GM18517 (cell line): ENCODE measurements at regions not wholly inside any gene's neighbourhood (a gene's known extent, or its start where the extent isn't known, plus 50 kb on each side); places are given as distances from the start of the nearest gene placed in this dataset.

Experiments
- ATAC-seq: cut with Tn5 transposase; IDR thresholded peaks from one replicate; pipeline ENCODE4 v1.9.1; 2021; ENCODE audit warnings: mild to moderate bottlenecking, moderate library complexity; ENCODE audit not compliant: unreplicated experiment

DNA sequence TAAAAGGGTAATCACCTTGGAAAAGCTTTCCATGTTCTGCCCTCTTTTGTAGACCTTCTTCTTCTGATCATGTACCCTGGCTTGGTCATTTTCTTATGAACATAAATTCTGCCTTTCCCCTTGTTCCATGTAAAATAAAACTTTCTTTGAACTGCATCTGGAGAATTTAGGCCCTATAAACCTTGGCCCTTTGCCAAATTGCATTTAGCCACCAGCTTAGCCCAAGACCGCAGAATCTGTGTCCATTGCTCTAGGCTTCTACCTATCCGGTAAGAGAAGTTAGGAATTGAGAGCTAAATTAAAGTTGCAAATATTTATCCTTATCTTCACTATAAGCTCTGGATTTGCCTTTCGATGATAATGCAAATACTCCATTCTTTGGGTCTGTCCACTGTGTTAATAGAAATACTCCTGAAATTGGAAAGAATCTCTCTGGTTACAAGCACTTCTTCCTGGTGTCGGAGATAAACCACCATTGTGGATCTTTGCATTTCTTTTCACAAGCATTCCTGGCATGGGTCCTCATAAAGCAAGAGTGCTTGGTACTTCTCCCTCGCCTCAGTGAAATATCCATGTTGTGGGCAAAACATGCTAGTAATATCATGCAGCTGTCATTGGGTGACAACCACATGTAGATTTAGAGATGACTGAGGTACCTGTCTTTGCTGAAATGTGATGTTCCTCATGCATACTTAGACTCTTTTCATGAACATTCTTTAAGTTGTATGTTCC, 698.0 kb upstream of the WWC1 start:
- no peak for ATAC-seq

GRCh38 chr5:167594061-167594435, 697.4 kb upstream of the WWC1 start:
- no peak for ATAC-seq

DNA sequence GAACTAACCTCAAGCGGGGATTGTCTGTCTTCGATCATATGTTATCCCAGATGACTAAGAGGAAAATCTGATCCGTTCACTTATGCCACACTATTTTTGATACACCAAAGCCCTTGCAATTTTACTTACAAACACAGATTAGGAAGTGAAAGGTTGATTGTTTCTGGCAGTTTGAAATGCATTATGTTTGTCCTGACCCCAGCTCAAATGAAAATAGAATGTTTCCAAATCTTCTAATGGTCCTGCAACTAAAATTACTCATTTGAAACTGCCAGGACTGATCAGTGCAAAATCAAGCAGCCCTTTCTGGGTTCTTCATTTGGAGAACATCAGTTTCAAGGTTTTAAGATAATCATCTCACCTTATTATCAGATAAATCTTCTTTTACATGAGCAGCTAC, 696.7 kb upstream of the WWC1 start:
- no peak for ATAC-seq

- no peak for ATAC-seq
Measured at GRCh38 chr5:167595196-167595595, 696.2 kb upstream of the WWC1 start.

DNA sequence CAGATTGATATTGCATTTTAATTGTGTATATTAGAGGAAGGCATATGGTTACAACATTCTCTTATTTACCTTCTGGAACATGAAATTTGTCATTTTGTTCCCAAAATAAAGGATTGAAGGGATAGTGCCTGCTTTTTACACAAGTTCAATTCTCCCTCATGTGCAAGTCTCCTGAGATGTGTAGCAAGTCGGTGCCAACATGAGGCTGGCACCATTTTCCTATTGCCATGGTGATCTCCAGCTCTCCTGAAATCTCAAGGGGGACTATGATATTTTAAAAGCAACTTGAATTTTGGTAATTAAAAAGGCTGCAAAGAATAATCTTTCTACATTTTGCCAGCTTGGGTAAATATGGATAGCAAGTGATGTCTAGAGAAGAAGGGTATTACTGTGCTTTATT, 693.3 kb upstream of the WWC1 start:
- no peak for ATAC-seq

DNA sequence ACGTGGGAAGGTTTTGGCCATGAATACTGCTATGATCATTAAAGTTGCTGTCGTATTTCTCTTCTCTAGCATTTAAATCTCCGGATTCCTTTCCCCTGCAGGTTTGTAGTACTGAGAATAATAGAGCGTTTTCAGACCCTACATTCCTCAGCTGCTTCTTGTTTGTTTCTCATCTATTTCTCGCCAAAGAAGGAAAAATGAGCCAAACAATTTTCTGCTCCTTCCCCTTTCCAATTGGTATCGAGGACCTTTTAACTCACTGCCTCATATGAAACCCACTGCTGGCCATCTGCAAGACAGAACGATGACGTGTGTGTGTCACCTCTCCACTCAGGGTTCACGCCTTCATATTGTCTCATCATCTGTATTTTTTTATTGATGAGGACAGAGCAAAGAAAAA, 689.4 kb upstream of the WWC1 start:
- ATAC-seq, result no peak

DNA sequence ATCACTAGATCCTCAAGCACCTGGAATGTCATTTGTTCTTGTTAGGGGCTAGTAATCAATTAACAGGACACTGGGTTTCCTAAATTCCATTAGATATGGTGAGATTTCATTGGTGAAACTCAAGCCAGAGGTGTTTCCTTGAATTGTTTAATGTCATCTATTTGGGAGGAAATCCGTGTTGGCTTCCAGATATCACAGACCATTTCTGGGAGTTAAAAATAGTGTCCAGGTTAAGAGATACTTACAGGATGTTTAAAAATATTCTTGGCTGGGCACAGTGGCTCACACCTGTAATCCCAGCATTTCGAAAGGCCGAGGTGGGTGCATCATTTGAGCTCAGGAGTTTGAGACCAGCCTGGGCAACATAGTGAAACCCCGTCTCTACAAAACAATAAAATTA, 688.3 kb upstream of the WWC1 start:
- no peak for ATAC-seq

GRCh38 chr5:167608390-167609272, 682.8 kb upstream of the WWC1 start:
- ATAC-seq, result no peak

- no peak for ATAC-seq
Measured at GRCh38 chr5:167614294-167615021, 677.0 kb upstream of the WWC1 start.

GRCh38 chr5:167616043-167616890, 675.2 kb upstream of the WWC1 start:
- ATAC-seq, result no peak

GRCh38 chr5:167623354-167623753, 668.1 kb upstream of the WWC1 start:
- no peak for ATAC-seq

DNA sequence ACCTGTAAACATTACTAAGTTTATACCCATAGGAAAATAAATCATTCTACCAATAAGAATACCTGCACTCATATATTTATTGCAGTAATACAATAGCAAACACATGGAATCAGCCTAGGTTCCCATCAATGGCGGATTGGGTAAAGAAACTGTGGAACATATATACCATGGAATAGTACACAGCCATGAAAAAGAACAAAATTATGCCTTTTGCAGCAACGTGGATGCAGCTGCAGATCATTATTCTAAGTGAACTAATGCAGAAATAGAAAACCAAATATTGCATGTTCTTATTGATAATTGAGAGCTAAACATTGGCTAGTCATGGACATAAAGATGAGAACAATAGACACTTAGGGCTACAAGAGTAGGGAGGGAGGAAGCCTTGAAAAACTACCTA, 667.4 kb upstream of the WWC1 start:
- no peak for ATAC-seq

DNA sequence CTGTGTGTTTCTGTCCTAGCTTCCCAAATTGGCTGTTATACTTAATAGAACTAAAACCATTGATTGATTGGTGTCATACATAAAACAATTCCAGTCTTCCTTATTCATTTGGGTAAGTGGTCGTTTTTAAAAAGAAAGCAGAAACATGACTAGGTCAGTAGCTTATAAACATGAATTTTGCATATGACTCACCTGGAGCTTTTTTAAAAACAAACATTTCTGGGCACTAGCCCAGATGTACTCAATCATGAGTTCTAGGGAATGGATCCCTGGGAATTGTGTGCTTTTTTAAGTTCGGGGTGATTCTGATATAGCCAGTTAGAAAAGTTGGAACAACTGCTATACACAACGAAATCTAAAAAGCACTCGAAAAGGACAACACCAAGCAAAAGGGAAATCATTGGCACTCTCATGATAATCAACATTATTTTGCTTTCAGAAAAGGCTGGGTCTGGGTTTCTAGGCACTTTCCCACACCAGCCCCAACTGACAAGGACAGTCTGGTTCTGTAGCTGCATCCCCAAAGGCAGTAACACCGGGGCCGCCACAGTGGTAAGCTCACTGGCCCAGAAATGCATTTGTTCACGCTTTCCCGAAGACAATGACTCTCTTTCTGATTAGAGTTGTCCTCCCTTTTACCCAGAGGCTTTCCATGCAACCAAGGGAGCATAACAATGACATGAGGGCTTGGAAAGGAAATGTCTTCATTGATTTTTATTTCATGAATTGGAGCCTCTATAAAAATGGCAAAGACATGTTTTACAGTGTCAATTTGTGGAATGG, 664.9 kb upstream of the WWC1 start:
- ATAC-seq, result no peak

DNA sequence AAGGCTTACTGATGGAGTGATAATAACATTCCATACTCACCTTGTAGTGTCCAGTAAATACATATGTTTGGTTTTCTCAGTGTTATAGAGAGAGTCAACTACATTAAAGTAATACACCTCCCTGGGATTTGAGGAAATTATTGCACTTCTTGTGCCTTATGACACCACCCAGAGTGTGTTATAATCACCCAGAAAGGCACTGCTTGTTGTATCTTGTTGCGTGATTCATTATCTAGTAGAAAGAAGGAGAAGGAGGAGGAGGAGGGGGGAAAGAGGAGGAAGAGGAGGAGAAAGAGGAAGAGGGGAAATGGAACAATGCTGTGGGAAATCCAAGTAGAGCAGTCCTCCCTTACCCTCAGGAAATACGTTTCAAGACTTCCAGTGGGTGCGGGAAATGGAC, 661.8 kb upstream of the WWC1 start:
- no peak for ATAC-seq

DNA sequence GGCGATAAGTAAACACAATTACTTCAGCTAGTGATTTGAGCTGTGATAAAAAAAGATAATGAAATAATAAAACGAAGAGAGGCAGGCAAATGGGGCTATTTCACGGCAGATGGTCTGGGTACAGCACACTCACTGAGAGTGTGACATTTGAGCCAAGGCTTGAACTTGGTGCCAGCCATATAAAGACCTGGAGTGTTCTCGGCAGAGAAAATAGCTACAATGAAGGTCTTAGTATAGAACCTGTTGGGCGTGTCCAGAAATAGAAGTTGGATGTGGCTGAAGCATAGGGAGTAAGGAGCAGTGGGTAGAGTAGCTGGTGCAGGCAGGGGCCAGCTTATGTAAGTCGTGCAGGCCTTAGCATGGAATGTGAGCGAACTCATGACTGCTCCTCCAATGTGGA, 660.3 kb upstream of the WWC1 start:
- no peak for ATAC-seq

GRCh38 chr5:167633114-167633513, 658.3 kb upstream of the WWC1 start:
- ATAC-seq, result no peak

- no peak for ATAC-seq
Measured at GRCh38 chr5:167633931-167634341, 657.5 kb upstream of the WWC1 start.

DNA sequence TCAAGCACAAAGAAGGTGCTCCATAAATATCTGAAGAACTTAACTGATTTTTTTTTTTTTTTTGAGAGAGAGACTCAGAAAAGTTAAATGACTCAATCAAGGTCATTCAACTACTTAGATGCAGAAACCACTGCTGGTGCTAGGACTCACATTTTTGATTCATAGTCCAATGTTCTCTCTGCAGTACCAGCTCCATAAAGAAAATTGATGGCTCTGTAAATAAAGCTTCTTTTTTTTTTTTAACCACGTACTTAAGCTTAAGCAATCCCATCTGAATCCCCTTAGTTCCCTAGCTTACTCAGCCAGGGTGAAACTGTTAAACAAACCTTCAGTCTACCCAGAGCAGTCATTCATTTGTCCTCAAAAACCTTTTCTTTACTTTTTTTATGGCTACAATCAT, 657.0 kb upstream of the WWC1 start:
- ATAC-seq, result no peak

DNA sequence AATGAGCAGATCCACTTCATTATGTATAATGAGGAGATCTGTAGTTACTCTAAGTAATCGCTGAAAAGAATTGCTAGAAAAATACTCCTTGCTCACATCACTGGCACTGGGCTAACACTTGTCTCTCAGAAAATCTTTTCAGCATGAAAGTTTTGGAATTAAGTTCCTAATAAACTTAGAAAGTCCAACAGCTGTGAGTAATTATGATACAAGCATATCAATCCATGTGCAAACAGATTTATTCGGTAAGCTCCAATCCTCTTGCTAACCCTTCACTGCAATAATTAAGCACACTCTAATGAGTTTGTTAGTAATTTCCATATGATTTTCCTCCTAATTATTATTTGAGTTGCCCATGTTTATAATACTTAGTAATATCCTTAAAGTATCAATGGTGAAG, 652.6 kb upstream of the WWC1 start:
- ATAC-seq, result no peak

- ATAC-seq, result no peak
Measured at GRCh38 chr5:167639273-167639672, 652.2 kb upstream of the WWC1 start.
